ENCODE measurements at regions not wholly inside any gene's neighbourhood (a gene's known extent, or its start where the extent isn't known, plus 50 kb on each side); places are given as distances from the start of the nearest gene placed in this dataset.

GRCh38 chr18:29163596-29163995, 986.7 kb upstream of the CDH2 start:
- H3K4me3 ChIP-seq (ENCODE audit: low read length) = no peak overlapping the region
- no peak for DNase-seq (ENCODE audit: low read depth)
- no peak for TF ChIP-seq CTCF (IDR thresholded peaks at IDR 0.05; ENCODE audit: insufficient read depth, low read depth, low read length, missing control alignments)

DNA sequence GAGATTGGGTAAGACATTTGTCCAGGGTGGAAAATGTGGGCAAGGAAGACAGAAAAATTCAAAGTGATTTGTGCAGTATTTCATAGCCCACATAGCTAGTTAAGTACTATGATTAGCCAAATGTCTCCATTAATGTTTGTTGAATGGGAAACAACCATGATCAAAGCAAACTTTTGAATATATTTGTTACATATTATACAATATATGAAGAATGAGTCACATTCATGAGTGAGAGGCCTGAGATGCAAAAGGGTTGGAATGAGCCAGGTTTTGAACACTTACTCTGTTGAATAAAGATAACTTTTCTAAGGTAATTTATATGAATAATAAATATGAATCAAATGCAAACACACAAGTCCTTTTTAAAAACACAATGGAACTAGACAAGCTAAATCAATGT, 984.5 kb upstream of the CDH2 start:
- no peak for TF ChIP-seq CTCF (IDR thresholded peaks at IDR 0.05; ENCODE audit: insufficient read depth, low read depth, low read length, missing control alignments)
- DNase-seq (ENCODE audit: low read depth) = peak; percentile 36
- H3K4me3 ChIP-seq (ENCODE audit: low read length) = no peak overlapping the region

DNA sequence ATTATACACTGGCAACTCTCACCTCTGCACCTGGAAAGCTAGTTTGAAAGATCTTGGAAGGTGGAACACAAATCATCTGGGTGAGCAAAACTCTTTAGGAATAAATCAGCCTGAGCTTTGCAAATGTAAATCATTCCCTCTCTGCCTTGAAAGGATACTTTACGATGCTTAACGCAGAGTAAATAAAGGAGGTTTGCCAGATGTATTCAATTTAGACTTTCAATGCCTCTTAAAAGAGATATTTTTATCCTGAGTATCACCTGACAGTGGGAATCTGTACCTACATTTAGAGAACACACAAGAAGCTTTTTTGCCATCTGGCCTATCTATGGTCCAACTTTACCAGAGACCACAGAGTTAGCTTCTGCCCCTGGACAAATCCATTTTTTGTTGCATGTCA, 983.2 kb upstream of the CDH2 start:
- no peak for DNase-seq (ENCODE audit: low read depth)
- no peak for TF ChIP-seq CTCF (IDR thresholded peaks at IDR 0.05; ENCODE audit: insufficient read depth, low read depth, low read length, missing control alignments)
- no peak overlapping the region for H3K4me3 ChIP-seq (ENCODE audit: low read length)

- no peak for DNase-seq (ENCODE audit: low read depth)
- TF ChIP-seq CTCF (IDR thresholded peaks at IDR 0.05; ENCODE audit: insufficient read depth, low read depth, low read length, missing control alignments) = no peak
- peak overlapping the region; percentile 43 for H3K4me3 ChIP-seq (ENCODE audit: low read length)
Observed at GRCh38 chr18:29157905-29158304, 981.0 kb upstream of the CDH2 start.

- no peak for TF ChIP-seq CTCF (IDR thresholded peaks at IDR 0.05; ENCODE audit: insufficient read depth, low read depth, low read length, missing control alignments)
- peak overlapping the region; percentile 43 for H3K4me3 ChIP-seq (ENCODE audit: low read length)
- peak; percentile 67 for DNase-seq (ENCODE audit: low read depth)
Observed at GRCh38 chr18:29157057-29157780, 980.3 kb upstream of the CDH2 start.

DNA sequence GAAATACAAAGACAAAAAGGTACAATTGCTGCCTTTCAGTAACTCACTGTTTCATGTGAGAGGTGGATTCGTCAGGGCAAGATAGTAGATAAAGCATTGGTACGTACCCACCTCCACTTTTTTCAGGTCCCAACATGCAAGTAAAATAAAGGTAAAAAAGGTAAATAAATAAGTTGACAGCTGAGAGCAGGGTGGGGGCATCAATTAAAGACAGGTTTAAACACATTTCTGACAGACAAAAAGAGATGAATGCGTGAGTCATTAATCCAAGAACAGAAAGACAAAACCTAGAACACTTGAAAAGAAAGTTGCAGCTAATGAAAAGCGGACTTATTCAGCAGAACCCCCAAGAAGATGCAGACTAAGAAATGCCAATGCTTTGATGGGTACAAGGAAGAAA, 979.6 kb upstream of the CDH2 start:
- no peak for TF ChIP-seq CTCF (IDR thresholded peaks at IDR 0.05; ENCODE audit: insufficient read depth, low read depth, low read length, missing control alignments)
- H3K4me3 ChIP-seq (ENCODE audit: low read length) = peak overlapping the region; percentile 43
- DNase-seq (ENCODE audit: low read depth) = peak; percentile 89
